Fibroblast of the aortic adventitia (primary cell): ENCODE measurements at regions not wholly inside any gene's neighbourhood (a gene's known extent, or its start where the extent isn't known, plus 50 kb on each side); places are given as distances from the start of the nearest gene placed in this dataset.

Experiments
- DNase-seq: peaks from one replicate; pipeline ENCODE4 v3.0.0-alpha.2; 2010; ENCODE audit warnings: low read depth
- H3K4me3 ChIP-seq: 2 replicates; pipeline ENCODE4 v1.5.1; 2011; ENCODE audit warnings: low read depth, mild to moderate bottlenecking, control low read depth, low read length, moderate library complexity
- CTCF ChIP-seq: IDR thresholded peaks from 2 replicates; pipeline ENCODE4 v1.5.1; 2011; ENCODE audit warnings: mild to moderate bottlenecking, low read length, control low read depth, inconsistent platforms; ENCODE audit not compliant: insufficient read depth

- no peak for TF ChIP-seq CTCF
- no peak for DNase-seq
- no peak overlapping the region for H3K4me3 ChIP-seq
Measured at GRCh38 chr18:75158465-75159237, 50.3 kb downstream of the PTGR3 start.

- H3K4me3 ChIP-seq = no peak overlapping the region
- DNase-seq = no peak
- no peak for TF ChIP-seq CTCF
Measured at GRCh38 chr18:75157851-75158250, 51.1 kb downstream of the PTGR3 start.

- no peak overlapping the region for H3K4me3 ChIP-seq
- DNase-seq = no peak
- no peak for TF ChIP-seq CTCF
Measured at GRCh38 chr18:75157381-75157780, 51.6 kb downstream of the PTGR3 start.

GRCh38 chr18:75156831-75157230 is 52.1 kb downstream of the PTGR3 start:
- no peak for TF ChIP-seq CTCF
- H3K4me3 ChIP-seq = no peak overlapping the region
- DNase-seq = no peak

GRCh38 chr18:75156139-75156750 is 52.7 kb downstream of the PTGR3 start:
- TF ChIP-seq CTCF = no peak
- no peak for DNase-seq
- no peak overlapping the region for H3K4me3 ChIP-seq

- H3K4me3 ChIP-seq = no peak overlapping the region
- no peak for TF ChIP-seq CTCF
- no peak for DNase-seq
Measured at GRCh38 chr18:75154997-75155396, 53.9 kb downstream of the PTGR3 start.
